Transverse colon (tissue), 4 donors: ENCODE measurements at regions not wholly inside any gene's neighbourhood (a gene's known extent, or its start where the extent isn't known, plus 50 kb on each side); places are given as distances from the start of the nearest gene placed in this dataset.

ENCODE experiments used
- CTCF ChIP-seq, 5 experiments: fragments of 200-600 bp in 3 of 5; fragments of 450-650 bp in 2 of 5; sonication (generic) in 3 of 5; IDR thresholded peaks; 1 replicate in 2 of 5; 2 replicates in 3 of 5; pipeline ENCODE4 v1.5.1; 2016 to 2017; ENCODE audit warnings: antibody characterized with exemption in 5 of 5, inconsistent platforms in 3 of 5, mild to moderate bottlenecking in 2 of 5, moderate library complexity in 1 of 5
- EP300 ChIP-seq: sonication (generic); formaldehyde crosslinking; IDR thresholded peaks from one replicate; pipeline ENCODE4 v1.6.1; 2017; ENCODE audit warnings: antibody characterized with exemption, low read depth
- POLR2A ChIP-seq: fragments of 450-650 bp; IDR thresholded peaks from one replicate; pipeline ENCODE4 v1.6.1; 2016; ENCODE audit warnings: antibody characterized with exemption, mild to moderate bottlenecking, moderate library complexity
- POLR2AphosphoS5 ChIP-seq, 3 donors: sonication (generic); formaldehyde crosslinking; IDR thresholded peaks; one replicate each; pipeline ENCODE4 v1.6.1; 2016; ENCODE audit warnings: antibody characterized with exemption in 3 of 3

GRCh38 chr1:47522935-47523834, 85.3 kb downstream of the FOXD2 start:
- TF ChIP-seq CTCF (IDR thresholded peaks at IDR 0.05) (no peak), POLR2A (no peak), EP300 (no peak), POLR2AphosphoS5 (IDR thresholded peaks at IDR 0.05) (no peak)
